GM06990 (cell line): ENCODE measurements at regions not wholly inside any gene's neighbourhood (a gene's known extent, or its start where the extent isn't known, plus 50 kb on each side); places are given as distances from the start of the nearest gene placed in this dataset.

Experiments used
- DNase-seq: peaks from one replicate; pipeline ENCODE4 v3.0.0-alpha.2; 2011; ENCODE audit not compliant: insufficient read length; ENCODE audit errors: extremely low read depth
- H3K27me3 ChIP-seq: replicated peaks from 2 replicates; pipeline ENCODE4 v1.6.0; 2011; ENCODE audit warnings: low read length; ENCODE audit not compliant: control insufficient read depth, insufficient read depth
- H3K36me3 ChIP-seq: 2 replicates; pipeline ENCODE4 v1.5.1; 2011; ENCODE audit warnings: low read length; ENCODE audit not compliant: control insufficient read depth, insufficient read depth
- H3K4me3 ChIP-seq: replicated peaks from 2 replicates; pipeline ENCODE4 v1.5.1; 2011; ENCODE audit warnings: low read depth, mild to moderate bottlenecking, control low read depth, low read length
- CTCF ChIP-seq: IDR thresholded peaks from 2 replicates; pipeline ENCODE4 v1.5.1; 2011; ENCODE audit warnings: low read length, control low read depth, mild to moderate bottlenecking, inconsistent platforms; ENCODE audit not compliant: insufficient read depth, poor library complexity, severe bottlenecking

GRCh38 chr2:195317550-195317949 is 339.5 kb upstream of the SLC39A10 start:
- H3K27me3 ChIP-seq = no peaks in the 10 kb centered on the region
- TF ChIP-seq CTCF = no peak
- H3K36me3 ChIP-seq = no peaks in the 10 kb centered on the region
- DNase-seq = no peak
- no peak overlapping the region for H3K4me3 ChIP-seq

- no peaks in the 10 kb centered on the region for H3K27me3 ChIP-seq
- H3K36me3 ChIP-seq = no peaks in the 10 kb centered on the region
- DNase-seq = no peak
- H3K4me3 ChIP-seq = no peak overlapping the region
- no peak for TF ChIP-seq CTCF
These were observed 340.5 kb upstream of the SLC39A10 start for GRCh38 chr2:195316486-195316885.

- Histone ChIP-seq H3K4me3 (no peak overlapping the region), H3K36me3 (no peaks in the 10 kb centered on the region), H3K27me3 (no peaks in the 10 kb centered on the region)
- no peak for TF ChIP-seq CTCF
- DNase-seq = no peak
These were observed 343.1 kb upstream of the SLC39A10 start for GRCh38 chr2:195313962-195314361.

GRCh38 chr2:195312662-195313061 is 344.4 kb upstream of the SLC39A10 start:
- Histone ChIP-seq H3K4me3 (no peak overlapping the region), H3K36me3 (no peaks in the 10 kb centered on the region), H3K27me3 (no peaks in the 10 kb centered on the region)
- DNase-seq = no peak
- no peak for TF ChIP-seq CTCF

GRCh38 chr2:195308163-195308562 is 348.9 kb upstream of the SLC39A10 start:
- no peak for DNase-seq
- Histone ChIP-seq H3K27me3 (no peaks in the 10 kb centered on the region), H3K36me3 (no peaks in the 10 kb centered on the region), H3K4me3 (no peak overlapping the region)
- TF ChIP-seq CTCF = no peak

- Histone ChIP-seq H3K36me3 (no peaks in the 10 kb centered on the region), H3K4me3 (no peak overlapping the region), H3K27me3 (no peaks in the 10 kb centered on the region)
- no peak for TF ChIP-seq CTCF
- DNase-seq = no peak
These were observed 349.3 kb upstream of the SLC39A10 start for GRCh38 chr2:195307751-195308150.
